ENCODE measurements at regions not wholly inside any gene's neighbourhood (a gene's known extent, or its start where the extent isn't known, plus 50 kb on each side); places are given as distances from the start of the nearest gene placed in this dataset.

GRCh38 chr13:47129461-47129860, 232.6 kb upstream of the HTR2A start:
- intact Hi-C loops (cut with DNase I): no loop called here
- Histone ChIP-seq H3K36me3 (no peaks in the 10 kb centered on the region), H3K27me3 (no peaks in the 10 kb centered on the region), H3K9me3 (no peaks in the 10 kb centered on the region), H3K27ac (replicated peaks in 1 of 4) (no peak overlapping the region), H3K4me3 (no peak overlapping the region), H3K4me1 (peaks cover 0 to 22% (median 16%) of the 10 kb centered on the region in 4 donors)
- DNase-seq (ENCODE audit: extremely low spot score): no peak
- 22% methylated on average over 2 of the region's 2 CpGs for WGBS
- TF ChIP-seq EP300 (IDR thresholded peaks at IDR 0.05) (no peak), CTCF (IDR thresholded peaks at IDR 0.05) (no peak), POLR2AphosphoS5 (IDR thresholded peaks at IDR 0.05) (no peak), POLR2A (IDR thresholded peaks at IDR 0.05; ENCODE audit: low read depth) (no peak)

- DNase-seq (ENCODE audit: extremely low spot score): peak; percentile 81
- peaks cover 0 to 15% (median 13%) of the 10 kb centered on the region in 4 donors for H3K4me1 ChIP-seq
- no peak overlapping the region for H3K4me3 ChIP-seq
- H3K9me3 ChIP-seq: no peaks in the 10 kb centered on the region
- 97% methylated on average over 2 of the region's 2 CpGs for WGBS
- intact Hi-C loops (cut with DNase I): no loop called here
- H3K27ac ChIP-seq (replicated peaks in 1 of 4): no peak overlapping the region
- TF ChIP-seq POLR2AphosphoS5 (IDR thresholded peaks at IDR 0.05): no peak
- TF ChIP-seq POLR2A (IDR thresholded peaks at IDR 0.05; ENCODE audit: low read depth): no peak
- no peak for TF ChIP-seq EP300 (IDR thresholded peaks at IDR 0.05)
- TF ChIP-seq CTCF (IDR thresholded peaks at IDR 0.05): no peak
- H3K27me3 ChIP-seq: no peaks in the 10 kb centered on the region
- H3K36me3 ChIP-seq: no peaks in the 10 kb centered on the region
Observed at GRCh38 chr13:47126432-47126831, 229.6 kb upstream of the HTR2A start.

GRCh38 chr13:47121092-47121763, 224.4 kb upstream of the HTR2A start:
- Histone ChIP-seq H3K27me3 (no peaks in the 10 kb centered on the region), H3K36me3 (no peaks in the 10 kb centered on the region), H3K4me3 (no peak overlapping the region), H3K4me1 (no peaks in the 10 kb centered on the region), H3K9me3 (no peaks in the 10 kb centered on the region), H3K27ac (replicated peaks in 1 of 4) (no peak overlapping the region)
- no peak for DNase-seq (ENCODE audit: extremely low spot score)
- intact Hi-C loops (cut with DNase I): no loop called here
- 81% methylated on average over 1 of the region's 1 CpG for WGBS
- no peak for TF ChIP-seq CTCF (IDR thresholded peaks at IDR 0.05)
- TF ChIP-seq POLR2AphosphoS5 (IDR thresholded peaks at IDR 0.05): no peak
- no peak for TF ChIP-seq POLR2A (IDR thresholded peaks at IDR 0.05; ENCODE audit: low read depth)
- no peak for TF ChIP-seq EP300 (IDR thresholded peaks at IDR 0.05)

GRCh38 chr13:47120282-47120681, 223.4 kb upstream of the HTR2A start:
- Histone ChIP-seq H3K27me3 (no peaks in the 10 kb centered on the region), H3K36me3 (no peaks in the 10 kb centered on the region), H3K4me1 (no peaks in the 10 kb centered on the region), H3K4me3 (no peak overlapping the region), H3K9me3 (no peaks in the 10 kb centered on the region), H3K27ac (replicated peaks in 1 of 4) (no peak overlapping the region)
- 79% methylated on average over 5 of the region's 5 CpGs for WGBS
- TF ChIP-seq CTCF (IDR thresholded peaks at IDR 0.05) (no peak), POLR2AphosphoS5 (IDR thresholded peaks at IDR 0.05) (no peak), EP300 (IDR thresholded peaks at IDR 0.05) (no peak), POLR2A (IDR thresholded peaks at IDR 0.05; ENCODE audit: low read depth) (no peak)
- intact Hi-C loops (cut with DNase I): no loop called here
- DNase-seq (ENCODE audit: extremely low spot score): no peak

All from esophagus muscularis mucosa (tissue), 4 donors.